Retina (tissue), 1 donor: ENCODE measurements at regions not wholly inside any gene's neighbourhood (a gene's known extent, or its start where the extent isn't known, plus 50 kb on each side); places are given as distances from the start of the nearest gene placed in this dataset.

Source experiments
- DNase-seq: peaks from one replicate; pipeline ENCODE4 v3.0.0-alpha.2; 2016

- no peak for DNase-seq
These were observed 351.5 kb upstream of the ZP4 start for GRCh38 chr1:238242181-238242580.

GRCh38 chr1:238241607-238242006 is 350.9 kb upstream of the ZP4 start:
- no peak for DNase-seq

DNA sequence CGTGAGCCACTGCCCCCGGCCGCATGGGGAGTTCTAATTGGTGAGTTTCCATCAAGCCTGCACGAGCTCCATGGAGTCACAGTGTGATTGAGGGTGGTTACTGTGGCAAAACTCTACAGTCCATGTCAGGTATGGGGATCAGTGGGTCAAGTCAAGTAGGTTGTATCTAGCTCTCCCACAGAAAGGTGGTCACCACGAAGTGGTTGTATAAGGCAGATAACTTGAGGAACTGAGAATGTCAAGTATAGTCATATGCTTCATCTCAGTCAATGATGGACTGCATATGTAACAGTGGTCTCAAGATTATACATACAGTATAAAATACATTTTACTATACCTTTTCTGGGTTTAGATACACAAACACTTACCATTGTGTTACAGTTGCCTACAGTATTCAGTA is 348.6 kb upstream of the ZP4 start:
- DNase-seq = no peak

DNA sequence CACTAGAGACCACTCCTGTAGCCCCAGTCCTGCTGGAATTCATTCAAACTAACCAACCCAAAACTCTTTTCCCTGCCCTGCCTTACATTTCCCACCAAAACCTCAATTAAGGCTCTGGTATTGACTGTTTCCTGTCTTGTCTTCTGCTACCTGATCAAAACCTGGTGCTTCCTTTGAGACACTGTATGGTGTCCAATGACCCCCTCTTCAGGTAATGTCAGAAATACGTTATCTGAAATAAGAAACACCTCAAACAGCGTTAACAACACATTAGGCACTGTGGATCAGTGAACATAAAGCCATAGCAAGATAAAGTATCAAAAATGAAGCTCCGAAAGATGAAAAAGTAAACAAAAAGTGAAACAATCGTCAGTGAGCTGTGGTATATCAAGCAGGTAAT is 343.2 kb upstream of the ZP4 start:
- no peak for DNase-seq

DNA sequence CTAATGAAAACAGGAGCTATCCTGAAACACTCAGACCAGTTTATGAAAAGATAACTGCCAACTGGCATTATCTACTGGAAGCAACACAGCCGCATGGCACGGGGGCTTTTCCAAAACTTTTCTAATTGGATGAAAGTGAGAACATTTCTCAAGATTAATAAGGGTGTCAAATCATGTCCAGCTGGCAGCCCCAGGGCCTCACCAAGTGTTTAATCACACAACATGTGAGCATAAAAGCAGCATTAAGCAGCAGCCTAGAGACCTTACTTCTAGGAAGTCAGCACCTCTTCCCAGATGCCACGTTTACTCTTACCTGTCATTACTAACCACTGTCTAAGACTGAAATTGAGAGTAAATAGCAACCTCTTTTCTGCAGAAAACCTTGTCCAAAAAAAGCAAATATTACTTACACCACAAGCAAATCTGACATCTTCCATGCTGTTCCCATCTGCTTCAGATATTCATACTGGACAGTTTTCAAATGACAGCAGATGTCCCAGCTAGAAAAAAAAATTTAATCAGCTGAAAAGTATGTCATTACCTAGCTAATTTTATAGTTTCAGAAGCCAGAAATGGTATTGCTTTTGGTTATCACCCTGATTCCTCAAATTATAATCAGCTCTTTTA is 341.5 kb upstream of the ZP4 start:
- peak; percentile 9 for DNase-seq

DNA sequence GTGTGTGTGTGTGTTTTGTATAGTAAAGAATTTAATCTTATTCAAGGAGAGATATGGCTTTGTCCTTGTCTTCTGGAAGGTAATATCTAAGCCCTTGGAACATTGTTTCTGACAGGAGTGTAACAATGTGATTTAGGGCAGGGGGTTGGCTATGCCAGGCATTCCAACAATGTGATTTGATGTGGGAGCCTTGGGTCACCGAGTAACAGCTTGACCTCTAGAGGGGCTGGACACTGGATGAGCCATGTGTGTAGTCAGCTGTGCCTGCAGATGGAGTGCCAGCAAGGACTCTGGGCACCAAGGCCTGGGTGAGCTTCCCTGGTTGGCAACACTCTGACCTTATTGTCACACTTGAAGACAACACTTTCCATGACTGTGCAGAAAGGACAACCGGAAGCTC is 336.1 kb upstream of the ZP4 start:
- no peak for DNase-seq

GRCh38 chr1:238223076-238223640 is 332.4 kb upstream of the ZP4 start:
- no peak for DNase-seq

- no peak for DNase-seq
These were observed 331.0 kb upstream of the ZP4 start for GRCh38 chr1:238221738-238222137.

- no peak for DNase-seq
These were observed 323.7 kb upstream of the ZP4 start for GRCh38 chr1:238214449-238214848.

- DNase-seq = no peak
These were observed 314.4 kb upstream of the ZP4 start for GRCh38 chr1:238205045-238205662.

GRCh38 chr1:238201992-238202391 is 311.3 kb upstream of the ZP4 start:
- DNase-seq = no peak

- DNase-seq = no peak
These were observed 308.6 kb upstream of the ZP4 start for GRCh38 chr1:238199325-238199724.

DNA sequence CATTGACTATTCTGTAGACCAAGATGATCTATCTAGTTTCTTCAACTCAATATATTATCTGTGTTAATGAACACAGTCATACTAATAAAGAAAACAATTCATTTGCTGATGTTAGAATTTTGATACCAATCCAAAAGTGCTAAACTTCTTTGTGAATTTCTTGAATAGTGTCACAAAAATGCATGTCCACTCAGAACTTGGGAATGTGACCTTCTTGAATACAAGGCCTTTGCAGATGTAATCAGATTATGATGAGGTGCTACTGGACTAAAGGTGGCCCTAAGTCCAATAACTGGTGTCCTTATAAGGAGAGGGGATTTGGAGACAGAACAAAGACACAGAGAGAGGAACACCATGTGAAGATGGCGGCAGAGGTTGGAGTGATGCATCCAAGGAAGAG is 305.8 kb upstream of the ZP4 start:
- no peak for DNase-seq

DNA sequence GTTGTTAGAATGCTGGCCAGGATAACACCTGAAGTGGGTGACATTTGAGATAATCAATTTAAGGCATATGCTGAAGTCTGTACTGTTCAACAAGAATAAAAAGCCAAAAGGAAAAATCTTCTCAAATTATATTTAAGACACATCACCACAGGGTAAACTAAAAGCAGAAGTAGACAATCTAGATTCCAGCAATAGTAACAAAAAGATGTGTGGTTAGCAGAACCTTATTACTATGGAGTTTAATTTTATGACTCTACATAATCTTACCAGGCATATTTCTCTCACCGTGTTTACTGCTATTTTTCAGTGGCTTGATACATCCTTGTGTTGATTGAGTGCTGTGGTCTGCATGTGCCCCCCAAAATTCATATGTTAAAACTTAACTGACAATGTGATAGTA is 300.4 kb upstream of the ZP4 start:
- no peak for DNase-seq

- no peak for DNase-seq
These were observed 296.8 kb upstream of the ZP4 start for GRCh38 chr1:238187575-238187949.

DNA sequence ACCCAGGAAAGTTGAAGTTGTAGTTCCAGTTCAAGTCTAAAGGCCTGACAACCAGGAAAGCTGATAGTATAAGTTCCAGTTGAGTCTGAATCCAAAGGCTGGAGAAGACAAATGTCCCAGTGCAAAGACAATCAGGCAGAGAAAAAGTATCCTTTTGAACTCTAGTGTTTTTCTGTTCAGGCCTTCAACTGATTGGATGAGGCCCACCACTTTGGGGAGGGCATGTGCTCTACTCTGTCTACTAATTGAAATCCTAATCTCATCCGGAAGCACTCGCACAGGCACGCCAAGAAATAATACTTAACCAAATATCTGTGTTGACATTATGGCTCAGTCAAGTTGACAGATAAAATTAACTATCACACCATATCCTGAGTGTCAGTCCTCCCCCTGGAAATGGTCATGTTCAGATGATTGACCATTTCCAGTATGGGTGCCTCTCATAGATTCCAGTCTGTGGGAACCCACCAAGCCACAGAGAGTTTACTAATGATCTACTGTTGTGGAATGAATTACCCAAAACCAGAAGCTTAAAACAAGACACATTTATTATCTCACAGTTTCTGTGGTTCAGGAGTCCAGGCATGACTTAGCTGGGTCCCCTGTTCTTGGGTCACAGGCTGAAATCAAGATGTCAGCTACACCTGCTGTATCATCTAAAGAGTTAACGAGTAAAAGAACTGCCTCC is 296.3 kb upstream of the ZP4 start:
- DNase-seq = no peak

DNA sequence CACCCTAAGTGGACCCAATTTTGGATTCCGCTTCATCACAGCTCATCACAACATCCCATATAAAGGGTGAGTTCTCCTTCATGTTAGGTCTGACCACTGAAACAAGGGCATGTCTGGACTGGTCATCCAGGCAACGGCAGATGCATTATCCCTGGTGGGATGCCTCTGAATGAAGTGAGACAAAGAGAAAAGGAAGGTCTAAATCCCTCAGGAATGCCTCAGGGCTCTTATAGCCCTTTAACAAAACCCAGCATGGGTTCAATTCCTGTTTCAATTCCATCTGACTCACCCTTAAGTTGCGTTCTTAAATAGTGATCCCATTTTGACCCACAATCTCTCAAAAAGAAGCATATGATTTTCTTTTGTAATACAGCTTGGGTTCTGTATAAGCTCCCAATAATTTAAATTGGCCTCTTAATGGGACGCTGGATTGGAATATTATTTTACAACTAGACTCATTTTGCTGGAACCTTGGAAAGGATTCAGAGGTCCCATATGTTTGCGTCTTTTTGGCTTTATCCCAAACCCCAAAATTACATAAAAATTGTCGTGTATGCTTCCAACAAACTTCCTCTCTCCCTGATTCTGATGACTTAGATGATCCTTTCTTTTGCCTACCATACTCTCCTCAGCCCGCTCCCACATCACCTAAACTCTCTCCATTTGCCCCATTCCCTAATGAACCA is 287.4 kb upstream of the ZP4 start:
- DNase-seq = no peak

GRCh38 chr1:238177351-238177750 is 286.6 kb upstream of the ZP4 start:
- DNase-seq = no peak

- no peak for DNase-seq
These were observed 285.7 kb upstream of the ZP4 start for GRCh38 chr1:238176441-238176840.

DNA sequence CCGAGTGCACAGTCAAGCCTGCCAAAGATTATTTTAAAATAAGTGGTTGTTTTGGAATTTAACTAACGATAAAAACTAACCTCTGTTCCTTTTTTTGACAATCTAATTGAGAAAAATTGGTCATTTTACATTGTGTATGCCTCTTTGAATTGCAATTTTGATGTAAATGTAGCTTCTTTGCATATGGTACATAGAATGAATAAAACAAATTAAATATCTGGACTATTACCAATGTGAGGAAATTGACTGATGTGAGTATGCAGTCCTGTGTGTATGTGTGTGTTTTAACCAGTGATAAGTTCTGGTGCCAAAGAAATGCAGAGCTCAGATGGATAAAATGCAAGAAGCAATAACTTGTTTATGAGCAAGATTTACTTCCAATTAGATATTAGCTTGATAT is 281.3 kb upstream of the ZP4 start:
- DNase-seq = no peak

DNA sequence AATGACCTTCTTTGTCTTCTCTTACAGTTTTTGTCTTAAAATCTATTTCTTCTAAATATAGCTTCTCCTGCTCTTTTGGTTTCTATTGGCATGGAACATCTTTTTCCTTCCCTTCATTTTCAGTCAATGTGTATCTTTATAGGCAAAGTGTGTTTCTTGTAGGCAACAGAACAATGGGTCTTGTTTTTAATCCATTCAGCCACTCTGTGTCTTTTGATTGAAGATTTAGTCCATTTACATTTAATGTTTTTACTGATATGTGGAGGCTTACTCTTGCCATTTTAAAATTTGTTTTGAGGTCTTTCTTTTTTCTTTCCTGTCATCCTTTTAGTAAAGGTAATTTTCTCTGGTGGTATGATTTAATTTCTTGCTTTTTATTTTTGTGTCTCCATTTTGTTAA is 271.2 kb upstream of the ZP4 start:
- DNase-seq = no peak

DNA sequence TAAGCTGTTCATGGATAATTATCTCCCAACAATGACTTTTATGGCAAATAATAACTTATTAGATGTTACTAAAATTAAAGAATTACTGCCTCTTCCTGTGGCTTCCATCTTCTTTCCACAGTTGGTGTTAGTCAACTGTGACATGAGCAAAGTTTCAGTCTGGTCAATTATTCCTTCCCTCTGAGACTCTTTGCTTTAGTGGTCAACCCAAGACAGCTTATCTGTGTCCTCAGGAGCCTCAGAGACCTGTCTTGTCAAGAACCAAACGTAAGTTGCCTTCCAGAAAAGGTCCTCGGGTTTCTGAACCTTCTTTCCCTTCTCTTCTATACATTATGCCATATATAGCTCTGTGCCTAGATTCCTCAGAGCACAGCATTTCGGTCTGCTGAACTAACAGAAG is 263.2 kb upstream of the ZP4 start:
- peak; percentile 22 for DNase-seq

DNA sequence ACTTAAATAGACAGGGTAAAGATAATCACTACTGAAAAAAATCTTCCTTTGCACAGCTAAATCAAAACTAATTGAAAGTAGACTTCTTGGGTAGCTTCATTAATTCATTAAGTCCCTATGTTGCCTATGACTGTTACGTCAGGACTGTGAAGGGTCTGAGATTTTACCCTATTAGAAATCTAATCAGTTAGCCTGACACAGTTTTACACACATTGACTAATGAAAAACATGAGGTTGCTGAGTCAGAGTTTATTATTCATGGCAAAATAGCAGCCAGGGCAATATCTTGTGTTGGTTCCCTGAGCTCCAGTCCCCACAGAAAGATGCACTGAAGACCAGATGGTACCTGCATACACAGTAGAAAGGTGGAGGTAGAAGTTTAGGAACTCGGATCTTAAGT is 262.5 kb upstream of the ZP4 start:
- DNase-seq = no peak

DNA sequence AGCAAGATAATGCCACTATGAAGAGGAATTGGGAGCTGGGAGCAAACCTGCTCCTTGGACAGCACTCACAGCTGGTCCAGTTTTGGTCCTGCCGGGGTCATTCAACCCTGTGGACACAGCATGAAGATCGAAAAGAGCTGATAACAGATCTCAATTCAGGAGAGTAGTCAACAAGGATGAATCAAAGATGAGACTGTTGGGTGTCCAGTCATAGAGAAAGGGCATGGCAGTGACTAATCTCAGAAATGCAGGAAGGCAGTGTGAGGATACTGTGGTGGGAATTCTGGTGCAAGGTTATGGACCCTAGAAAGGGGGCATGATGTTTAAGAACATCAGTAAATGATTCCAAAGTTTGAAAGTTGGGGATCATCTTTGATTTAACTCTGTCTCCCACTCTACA is 261.4 kb upstream of the ZP4 start:
- no peak for DNase-seq
